ENCODE measurements at regions not wholly inside any gene's neighbourhood (a gene's known extent, or its start where the extent isn't known, plus 50 kb on each side); places are given as distances from the start of the nearest gene placed in this dataset.
"Not testable (repeated sequence)": the region's sequence is repeated elsewhere in the genome, so short reads cannot be mapped to it uniquely, and the experiment has no call there.

DNA sequence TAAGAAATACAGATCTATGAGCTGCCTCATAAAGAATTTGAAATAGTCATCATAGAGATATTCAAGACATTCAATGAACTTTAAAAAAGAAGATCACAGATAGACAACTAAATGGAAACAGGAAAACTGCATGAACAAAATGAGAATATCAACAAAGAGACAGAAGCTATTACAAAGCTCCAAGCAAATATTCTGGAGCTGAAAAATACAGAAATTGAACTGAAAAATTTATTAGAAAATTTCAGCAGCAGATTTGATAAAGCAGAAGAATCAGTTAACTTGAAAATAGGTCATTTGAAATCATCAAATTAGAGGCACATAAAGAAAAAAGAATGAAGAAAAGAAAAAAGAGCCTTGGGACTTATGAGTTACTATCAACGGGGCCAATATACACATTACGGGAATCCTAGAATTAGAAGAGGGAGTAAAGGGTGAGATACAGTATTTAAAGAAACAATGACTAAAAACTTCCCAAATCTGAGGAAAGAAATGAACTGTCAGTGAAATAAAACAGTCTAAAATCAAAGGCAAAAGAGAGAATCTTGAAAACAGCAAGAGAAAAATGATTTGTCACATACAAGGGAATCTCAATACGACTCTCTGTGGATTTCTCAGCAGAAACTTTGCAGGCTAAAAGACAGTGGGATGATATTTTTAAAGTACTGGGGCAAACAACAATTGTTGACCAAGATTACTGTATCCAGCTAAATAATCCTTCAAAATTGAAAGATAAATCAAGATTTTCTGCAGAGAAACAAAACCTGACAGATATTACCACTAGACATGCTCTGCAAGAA is 641.6 kb downstream of the ANKRD50 start:
- DNase-seq (no peak), ATAC-seq (ENCODE audit: low FRiP score in 2 of 2) (no peak)
- TF ChIP-seq POLR2AphosphoS5 (IDR thresholded peaks at IDR 0.05), result no peak
- no peak for TF ChIP-seq EP300 (IDR thresholded peaks at IDR 0.05)
- TF ChIP-seq, protein P1, sequence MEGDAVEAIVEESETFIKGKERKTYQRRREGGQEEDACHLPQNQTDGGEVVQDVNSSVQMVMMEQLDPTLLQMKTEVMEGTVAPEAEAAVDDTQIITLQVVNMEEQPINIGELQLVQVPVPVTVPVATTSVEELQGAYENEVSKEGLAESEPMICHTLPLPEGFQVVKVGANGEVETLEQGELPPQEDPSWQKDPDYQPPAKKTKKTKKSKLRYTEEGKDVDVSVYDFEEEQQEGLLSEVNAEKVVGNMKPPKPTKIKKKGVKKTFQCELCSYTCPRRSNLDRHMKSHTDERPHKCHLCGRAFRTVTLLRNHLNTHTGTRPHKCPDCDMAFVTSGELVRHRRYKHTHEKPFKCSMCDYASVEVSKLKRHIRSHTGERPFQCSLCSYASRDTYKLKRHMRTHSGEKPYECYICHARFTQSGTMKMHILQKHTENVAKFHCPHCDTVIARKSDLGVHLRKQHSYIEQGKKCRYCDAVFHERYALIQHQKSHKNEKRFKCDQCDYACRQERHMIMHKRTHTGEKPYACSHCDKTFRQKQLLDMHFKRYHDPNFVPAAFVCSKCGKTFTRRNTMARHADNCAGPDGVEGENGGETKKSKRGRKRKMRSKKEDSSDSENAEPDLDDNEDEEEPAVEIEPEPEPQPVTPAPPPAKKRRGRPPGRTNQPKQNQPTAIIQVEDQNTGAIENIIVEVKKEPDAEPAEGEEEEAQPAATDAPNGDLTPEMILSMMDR (IDR thresholded peaks at IDR 0.05), result no peak
- no peak for TF ChIP-seq POLR2A (IDR thresholded peaks at IDR 0.05)
- no peaks in the 10 kb centered on the region for H3K4me1 ChIP-seq
- no peaks in the 10 kb centered on the region for H3K36me3 ChIP-seq
- no peak overlapping the region for H3K4me3 ChIP-seq
- peaks cover 8 to 29% (median 20%) of the 10 kb centered on the region in 4 donors for H3K9me3 ChIP-seq
- no peaks in the 10 kb centered on the region for H3K27me3 ChIP-seq
- 92 to 93% methylated on average over 3 of the region's 3 CpGs for WGBS, 2 donors
- H3K27ac ChIP-seq, result no peak overlapping the region

DNA sequence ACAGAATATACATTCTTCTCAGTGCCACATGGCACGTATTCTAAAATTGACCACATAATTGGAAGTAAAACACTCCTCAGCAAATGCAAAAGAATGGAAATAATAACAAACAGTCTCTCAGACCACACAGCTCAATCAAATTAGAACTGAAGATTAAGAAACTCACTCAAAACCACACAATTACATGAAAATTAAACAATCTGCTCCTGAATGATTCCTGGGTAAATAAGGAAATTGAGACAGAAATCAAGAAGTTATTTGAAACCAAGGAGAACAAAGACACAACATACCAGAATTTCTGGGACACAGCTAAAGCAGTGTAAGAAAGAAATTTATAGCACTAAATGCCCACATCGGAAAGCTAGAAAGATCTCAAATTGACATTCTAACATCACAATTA is 637.3 kb downstream of the ANKRD50 start:
- 81 to 94% methylated on average over 2 of the region's 2 CpGs for WGBS, 2 donors
- not testable (repeated sequence) for ATAC-seq (ENCODE audit: low FRiP score in 2 of 2); DNase-seq; H3K27me3 ChIP-seq; H3K36me3 ChIP-seq; H3K4me1 ChIP-seq; H3K27ac ChIP-seq; H3K4me3 ChIP-seq
- peaks cover 5 to 25% (median 13%) of the 10 kb centered on the region in 4 donors for H3K9me3 ChIP-seq

DNA sequence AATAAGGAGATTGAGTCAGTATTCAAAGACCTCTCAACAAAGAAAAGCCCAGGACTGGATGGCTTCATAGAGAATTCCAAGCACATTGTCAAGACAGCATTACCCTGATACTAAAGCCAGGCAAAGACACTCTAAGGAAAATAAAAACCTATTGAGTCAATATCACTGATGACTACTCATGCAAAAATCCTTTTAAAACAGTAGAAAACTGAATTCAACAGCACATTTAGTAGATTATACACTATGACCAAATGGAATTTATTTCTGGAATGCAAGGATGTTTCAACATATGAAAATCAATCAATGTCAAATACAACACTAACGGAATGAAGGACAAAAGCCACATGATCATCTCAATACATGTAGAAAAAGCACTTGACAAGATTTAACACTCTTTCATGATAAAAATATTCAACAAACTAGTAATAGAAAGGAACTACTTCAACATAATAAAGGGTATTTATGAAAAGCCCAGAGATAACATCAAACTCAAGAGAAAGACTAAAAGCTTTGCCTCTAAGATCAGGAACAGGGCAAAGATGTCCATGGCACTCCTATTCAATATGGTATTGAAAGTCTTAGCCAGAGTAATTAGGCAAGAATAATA is 633.3 kb downstream of the ANKRD50 start:
- DNase-seq (no peak), ATAC-seq (ENCODE audit: low FRiP score in 2 of 2) (no peak)
- H3K9me3 ChIP-seq, result peaks cover 0 to 4% (median 0%) of the 10 kb centered on the region in 4 donors
- H3K27ac ChIP-seq, result no peak overlapping the region
- H3K4me1 ChIP-seq, result no peaks in the 10 kb centered on the region
- H3K27me3 ChIP-seq, result no peaks in the 10 kb centered on the region
- H3K36me3 ChIP-seq, result no peaks in the 10 kb centered on the region
- WGBS, 2 donors, result 60 to 63% methylated on average over 1 of the region's 1 CpG
- no peak for TF ChIP-seq POLR2A (IDR thresholded peaks at IDR 0.05)
- TF ChIP-seq POLR2AphosphoS5 (IDR thresholded peaks at IDR 0.05), result no peak
- TF ChIP-seq, protein P1 (IDR thresholded peaks at IDR 0.05), result no peak
- no peak overlapping the region for H3K4me3 ChIP-seq

DNA sequence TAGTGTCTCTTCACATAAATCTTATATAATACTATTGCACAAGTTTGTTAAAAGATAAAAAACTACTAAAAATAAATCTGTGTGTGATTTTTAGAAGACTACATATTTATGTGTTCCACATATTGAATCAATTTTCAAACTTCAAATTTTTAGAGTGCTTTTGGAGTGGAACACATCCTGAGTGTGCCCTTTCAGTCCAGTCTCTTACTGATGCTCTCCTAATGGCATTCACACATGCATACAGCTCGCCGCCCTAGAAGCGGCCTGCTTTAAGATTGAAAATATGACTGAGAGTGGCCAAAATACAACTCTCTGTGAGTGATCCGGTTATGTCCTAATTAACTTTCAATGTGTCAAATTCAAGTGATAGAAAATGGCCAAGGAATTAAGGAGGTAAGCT is 628.8 kb downstream of the ANKRD50 start:
- TF ChIP-seq POLR2A (IDR thresholded peaks at IDR 0.05), result no peak
- TF ChIP-seq, protein P1 (IDR thresholded peaks at IDR 0.05), result no peak
- TF ChIP-seq POLR2AphosphoS5 (IDR thresholded peaks at IDR 0.05), result no peak
- no peak for TF ChIP-seq EP300 (IDR thresholded peaks at IDR 0.05)
- ATAC-seq (ENCODE audit: low FRiP score in 2 of 2), result no peak
- no peak for DNase-seq
- H3K27ac ChIP-seq, result no peak overlapping the region
- H3K4me1 ChIP-seq, result no peaks in the 10 kb centered on the region
- 60 to 61% methylated on average over 4 of the region's 4 CpGs for WGBS, 2 donors
- H3K36me3 ChIP-seq, result no peaks in the 10 kb centered on the region
- peaks cover 0 to 4% (median 0%) of the 10 kb centered on the region in 4 donors for H3K9me3 ChIP-seq
- H3K4me3 ChIP-seq, result no peak overlapping the region
- H3K27me3 ChIP-seq, result no peaks in the 10 kb centered on the region

DNA sequence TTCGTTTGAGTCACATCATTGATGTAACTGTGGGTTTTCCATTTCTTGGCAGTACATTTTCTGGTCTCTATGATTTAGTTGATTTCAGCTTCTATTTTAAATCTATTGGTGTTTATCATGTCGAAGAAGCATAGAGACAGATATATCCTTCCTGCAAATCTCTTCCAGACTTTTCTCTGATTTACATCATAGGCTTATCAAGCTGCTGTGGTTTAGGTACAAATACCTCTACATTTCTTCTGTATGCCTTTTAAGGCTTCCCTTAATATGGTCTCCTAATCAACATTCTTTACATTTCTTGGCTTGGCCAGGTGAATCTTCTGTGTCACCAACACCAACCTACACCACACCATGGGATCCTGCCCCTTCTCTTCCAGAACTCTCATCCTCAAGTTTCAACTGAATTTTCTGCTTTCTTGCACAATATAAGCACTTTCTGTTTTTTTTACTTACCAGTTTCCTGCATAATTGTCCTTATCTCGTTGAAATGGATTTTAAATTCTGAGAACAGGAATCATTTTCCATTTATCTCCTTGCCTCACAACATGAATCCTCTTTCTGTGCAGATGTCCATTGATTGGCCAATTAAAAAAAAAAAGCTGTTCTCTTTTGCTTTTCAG is 626.9 kb downstream of the ANKRD50 start:
- no peak overlapping the region for H3K27ac ChIP-seq
- no peaks in the 10 kb centered on the region for H3K4me1 ChIP-seq
- TF ChIP-seq POLR2AphosphoS5 (IDR thresholded peaks at IDR 0.05) (no peak), POLR2A (IDR thresholded peaks at IDR 0.05) (no peak), EP300 (IDR thresholded peaks at IDR 0.05) (no peak)
- TF ChIP-seq, protein P1 (IDR thresholded peaks at IDR 0.05), result no peak
- 63 to 67% methylated on average over 3 of the region's 3 CpGs for WGBS, 2 donors
- H3K4me3 ChIP-seq, result no peak overlapping the region
- peak in 1 of 2 donors; percentile 54 for ATAC-seq (ENCODE audit: low FRiP score in 2 of 2)
- H3K27me3 ChIP-seq, result no peaks in the 10 kb centered on the region
- DNase-seq, result no peak
- H3K9me3 ChIP-seq, result no peaks in the 10 kb centered on the region
- H3K36me3 ChIP-seq, result no peaks in the 10 kb centered on the region

All from upper lobe of left lung (tissue), 6 donors.